AG09309 (cell line): ENCODE measurements at regions not wholly inside any gene's neighbourhood (a gene's known extent, or its start where the extent isn't known, plus 50 kb on each side); places are given as distances from the start of the nearest gene placed in this dataset.

Source experiments
- DNase-seq: peaks from one replicate; pipeline ENCODE4 v3.0.0-alpha.2; 2010; ENCODE audit warnings: low read depth
- H3K4me3 ChIP-seq: 2 replicates; pipeline ENCODE4 v1.5.1; 2011; ENCODE audit warnings: mild to moderate bottlenecking, low read depth, low read length, moderate library complexity; ENCODE audit not compliant: control insufficient read depth
- CTCF ChIP-seq: IDR thresholded peaks from 2 replicates; pipeline ENCODE4 v1.5.1; 2011; ENCODE audit warnings: mild to moderate bottlenecking, low read depth, low read length, inconsistent platforms; ENCODE audit not compliant: insufficient read depth, control insufficient read depth; ENCODE audit errors: missing control alignments

- no peak for TF ChIP-seq CTCF
- no peak for DNase-seq
- H3K4me3 ChIP-seq: no peak overlapping the region
Measured at GRCh38 chr11:122219791-122220190, 103.8 kb upstream of the BLID start.

GRCh38 chr11:122215244-122215992 lies 99.4 kb upstream of the BLID start:
- H3K4me3 ChIP-seq: no peak overlapping the region
- peak; percentile 96 for TF ChIP-seq CTCF
- peak; percentile 99 for DNase-seq

- no peak overlapping the region for H3K4me3 ChIP-seq
- no peak for TF ChIP-seq CTCF
- no peak for DNase-seq
Measured at GRCh38 chr11:122214567-122214966, 98.6 kb upstream of the BLID start.

- DNase-seq: no peak
Measured at GRCh38 chr11:122214080-122214479, 98.1 kb upstream of the BLID start.

GRCh38 chr11:122213171-122213570 lies 97.2 kb upstream of the BLID start:
- H3K4me3 ChIP-seq: no peak overlapping the region
- DNase-seq: no peak
- TF ChIP-seq CTCF: no peak

More at GRCh38 chr11:122214080-122214479, 98.1 kb upstream of the BLID start:
- TF ChIP-seq CTCF: no peak
- H3K4me3 ChIP-seq: no peak overlapping the region

- no peak overlapping the region for H3K4me3 ChIP-seq
- no peak for DNase-seq
- TF ChIP-seq CTCF: no peak
Measured at GRCh38 chr11:122210367-122210997, 94.5 kb upstream of the BLID start.
